PC-9 (cell line): ENCODE measurements at regions not wholly inside any gene's neighbourhood (a gene's known extent, or its start where the extent isn't known, plus 50 kb on each side); places are given as distances from the start of the nearest gene placed in this dataset.

Experiments used
- EZH2 ChIP-seq: fragments of 200-600 bp; sonication (generic); IDR thresholded peaks from 2 replicates; pipeline ENCODE4 v1.8.0; 2017; ENCODE audit warnings: antibody characterized with exemption, low read depth
- TF ChIP-seq, protein P1 (sequence below): fragments of 200-600 bp; sonication (generic); conservative IDR thresholded peaks from 2 replicates; pipeline ENCODE4 v1.6.1; 2017; ENCODE audit warnings: mixed run types, antibody characterized with exemption, mild to moderate bottlenecking, moderate library complexity

GRCh38 chr4:189364032-189364449 is 576.6 kb upstream of the FRG1 start:
- TF ChIP-seq, protein P1, sequence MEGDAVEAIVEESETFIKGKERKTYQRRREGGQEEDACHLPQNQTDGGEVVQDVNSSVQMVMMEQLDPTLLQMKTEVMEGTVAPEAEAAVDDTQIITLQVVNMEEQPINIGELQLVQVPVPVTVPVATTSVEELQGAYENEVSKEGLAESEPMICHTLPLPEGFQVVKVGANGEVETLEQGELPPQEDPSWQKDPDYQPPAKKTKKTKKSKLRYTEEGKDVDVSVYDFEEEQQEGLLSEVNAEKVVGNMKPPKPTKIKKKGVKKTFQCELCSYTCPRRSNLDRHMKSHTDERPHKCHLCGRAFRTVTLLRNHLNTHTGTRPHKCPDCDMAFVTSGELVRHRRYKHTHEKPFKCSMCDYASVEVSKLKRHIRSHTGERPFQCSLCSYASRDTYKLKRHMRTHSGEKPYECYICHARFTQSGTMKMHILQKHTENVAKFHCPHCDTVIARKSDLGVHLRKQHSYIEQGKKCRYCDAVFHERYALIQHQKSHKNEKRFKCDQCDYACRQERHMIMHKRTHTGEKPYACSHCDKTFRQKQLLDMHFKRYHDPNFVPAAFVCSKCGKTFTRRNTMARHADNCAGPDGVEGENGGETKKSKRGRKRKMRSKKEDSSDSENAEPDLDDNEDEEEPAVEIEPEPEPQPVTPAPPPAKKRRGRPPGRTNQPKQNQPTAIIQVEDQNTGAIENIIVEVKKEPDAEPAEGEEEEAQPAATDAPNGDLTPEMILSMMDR, result no peak
- no peak for TF ChIP-seq EZH2
